ENCODE measurements at regions not wholly inside any gene's neighbourhood (a gene's known extent, or its start where the extent isn't known, plus 50 kb on each side); places are given as distances from the start of the nearest gene placed in this dataset.
A peak's percentile ranks its signal among the peaks of the same experiment; 100 is the strongest.

GRCh38 chr18:24561369-24561965, 101.0 kb downstream of the HRH4 start:
- no peak for DNase-seq (ENCODE audit: low read depth in 2 of 2)

- DNase-seq (ENCODE audit: low read depth in 2 of 2) = peak in 1 of 2 donors; percentile 36
Observed at GRCh38 chr18:24567199-24567598, 106.8 kb downstream of the HRH4 start.

GRCh38 chr18:24570716-24571115, 110.3 kb downstream of the HRH4 start:
- DNase-seq (ENCODE audit: low read depth in 2 of 2) = no peak

GRCh38 chr18:24582771-24583170, 122.3 kb downstream of the HRH4 start:
- no peak for DNase-seq (ENCODE audit: low read depth in 2 of 2)

- no peak for DNase-seq (ENCODE audit: low read depth in 2 of 2)
Observed at GRCh38 chr18:24584205-24584604, 123.8 kb downstream of the HRH4 start.

- no peak for DNase-seq (ENCODE audit: low read depth in 2 of 2)
Observed at GRCh38 chr18:24584813-24585212, 124.4 kb downstream of the HRH4 start.

GRCh38 chr18:24585996-24586566, 125.6 kb downstream of the HRH4 start:
- DNase-seq (ENCODE audit: low read depth in 2 of 2) = no peak

GRCh38 chr18:24586662-24587360, 126.4 kb downstream of the HRH4 start:
- DNase-seq (ENCODE audit: low read depth in 2 of 2) = no peak

- DNase-seq (ENCODE audit: low read depth in 2 of 2) = no peak
Observed at GRCh38 chr18:24588440-24588839, 128.0 kb downstream of the HRH4 start.

GRCh38 chr18:24590946-24591345, 130.5 kb downstream of the HRH4 start:
- DNase-seq (ENCODE audit: low read depth in 2 of 2) = no peak

- no peak for DNase-seq (ENCODE audit: low read depth in 2 of 2)
Observed at GRCh38 chr18:24593401-24593800, 133.0 kb downstream of the HRH4 start.

GRCh38 chr18:24593886-24594285, 133.4 kb downstream of the HRH4 start:
- DNase-seq (ENCODE audit: low read depth in 2 of 2) = no peak

GRCh38 chr18:24595561-24596031, 135.2 kb downstream of the HRH4 start:
- no peak for DNase-seq (ENCODE audit: low read depth in 2 of 2)

GRCh38 chr18:24600076-24600654, 139.7 kb downstream of the HRH4 start:
- DNase-seq (ENCODE audit: low read depth in 2 of 2) = peak; percentile 57 to 77

GRCh38 chr18:24601585-24601984, 141.1 kb downstream of the HRH4 start:
- DNase-seq (ENCODE audit: low read depth in 2 of 2) = no peak

GRCh38 chr18:24602201-24602600, 141.8 kb downstream of the HRH4 start:
- DNase-seq (ENCODE audit: low read depth in 2 of 2) = no peak

GRCh38 chr18:24603151-24603550, 142.7 kb downstream of the HRH4 start:
- no peak for DNase-seq (ENCODE audit: low read depth in 2 of 2)

- DNase-seq (ENCODE audit: low read depth in 2 of 2) = no peak
Observed at GRCh38 chr18:24605444-24605843, 145.0 kb downstream of the HRH4 start.

GRCh38 chr18:24609254-24609653, 148.8 kb downstream of the HRH4 start:
- DNase-seq (ENCODE audit: low read depth in 2 of 2) = no peak

GRCh38 chr18:24611075-24611474, 150.6 kb downstream of the HRH4 start:
- DNase-seq (ENCODE audit: low read depth in 2 of 2) = no peak

GRCh38 chr18:24613896-24614640, 153.6 kb downstream of the HRH4 start:
- DNase-seq (ENCODE audit: low read depth in 2 of 2) = no peak

GRCh38 chr18:24616653-24617052, 156.2 kb downstream of the HRH4 start:
- no peak for DNase-seq (ENCODE audit: low read depth in 2 of 2)

Measured in lung microvascular endothelial cell (primary cell).